Activated CD4-positive, alpha-beta T cell treated with anti-CD3 and anti-CD28 coated beads for 36 hours (primary cell): ENCODE measurements at regions not wholly inside any gene's neighbourhood (a gene's known extent, or its start where the extent isn't known, plus 50 kb on each side); places are given as distances from the start of the nearest gene placed in this dataset.

Experiments used
- ATAC-seq: fragments of 200-7000 bp; cut with Tn5 transposase; one replicate; pipeline ENCODE4 v1.10.0; 2021; ENCODE audit warnings: mild to moderate bottlenecking, moderate library complexity
- CTCF ChIA-PET: fragments of 350-600 bp; sonication (Branson Sonifier 250); formaldehyde crosslinking; loops from one replicate; lab custom pipeline; 2021; ENCODE audit warnings: antibody characterized with exemption; lab: Charles Lee
- POLR2A ChIA-PET: fragments of 350-600 bp; sonication (Branson Sonifier 250); formaldehyde crosslinking; loops from one replicate; lab custom pipeline; 2021; ENCODE audit warnings: antibody characterized with exemption, inconsistent platforms; lab: Charles Lee
- DNase-seq: peaks from one replicate; pipeline ENCODE4 v3.0.0-alpha.2; 2020
- H3K27ac Mint-ChIP-seq: one replicate; pipeline ENCODE4 v1.8.0; 2021; ENCODE audit warnings: mixed read lengths
- H3K27me3 Mint-ChIP-seq: one replicate; pipeline ENCODE4 v1.8.0; 2021; ENCODE audit warnings: mixed read lengths
- H3K36me3 Mint-ChIP-seq: one replicate; pipeline ENCODE4 v1.8.0; 2021; ENCODE audit warnings: low read depth, mixed read lengths
- H3K4me1 Mint-ChIP-seq: one replicate; pipeline ENCODE4 v1.8.0; 2021; ENCODE audit warnings: mixed read lengths
- H3K4me3 Mint-ChIP-seq: one replicate; pipeline ENCODE4 v1.8.0; 2021; ENCODE audit warnings: mild to moderate bottlenecking, moderate library complexity, mixed read lengths
- H3K9me3 Mint-ChIP-seq: one replicate; pipeline ENCODE4 v1.8.0; 2021; ENCODE audit warnings: low read depth, mixed read lengths
- intact Hi-C, 2 experiments: fragments of 100-400 bp; cut with DNase I in 1 of 2; cut with micrococcal nuclease in 1 of 2; formaldehyde crosslinking; loops; one replicate each; pipeline versions ENCODE4 v1.14.2 to v1.15.1; 2022 to 2024; cut with DNase I, micrococcal nuclease

- POLR2A ChIA-PET = no interaction called here
- ATAC-seq = no peak
Observed at GRCh38 chr2:128438091-128438490, 119.4 kb upstream of the HS6ST1 start.

GRCh38 chr2:128438586-128438985 lies 119.9 kb upstream of the HS6ST1 start:
- POLR2A ChIA-PET = no interaction called here
- no peak overlapping the region for H3K4me3 Mint-ChIP-seq
- peaks cover 12% of the 10 kb centered on the region for H3K27me3 Mint-ChIP-seq
- ATAC-seq (no peak), DNase-seq (no peak)
- intact Hi-C loops = no loop called here
- H3K36me3 Mint-ChIP-seq = no peaks in the 10 kb centered on the region
- H3K4me1 Mint-ChIP-seq = no peaks in the 10 kb centered on the region
- no peak overlapping the region for H3K27ac Mint-ChIP-seq
- CTCF ChIA-PET = no interaction called here
- no peaks in the 10 kb centered on the region for H3K9me3 Mint-ChIP-seq

More at GRCh38 chr2:128438091-128438490, 119.4 kb upstream of the HS6ST1 start:
- Mint-ChIP-seq H3K4me1 (no peaks in the 10 kb centered on the region), H3K36me3 (no peaks in the 10 kb centered on the region), H3K4me3 (no peak overlapping the region), H3K27ac (no peak overlapping the region), H3K9me3 (no peaks in the 10 kb centered on the region), H3K27me3 (peaks cover 12% of the 10 kb centered on the region)
- intact Hi-C loops = no loop called here
- CTCF ChIA-PET = no interaction called here
- DNase-seq = no peak

DNA sequence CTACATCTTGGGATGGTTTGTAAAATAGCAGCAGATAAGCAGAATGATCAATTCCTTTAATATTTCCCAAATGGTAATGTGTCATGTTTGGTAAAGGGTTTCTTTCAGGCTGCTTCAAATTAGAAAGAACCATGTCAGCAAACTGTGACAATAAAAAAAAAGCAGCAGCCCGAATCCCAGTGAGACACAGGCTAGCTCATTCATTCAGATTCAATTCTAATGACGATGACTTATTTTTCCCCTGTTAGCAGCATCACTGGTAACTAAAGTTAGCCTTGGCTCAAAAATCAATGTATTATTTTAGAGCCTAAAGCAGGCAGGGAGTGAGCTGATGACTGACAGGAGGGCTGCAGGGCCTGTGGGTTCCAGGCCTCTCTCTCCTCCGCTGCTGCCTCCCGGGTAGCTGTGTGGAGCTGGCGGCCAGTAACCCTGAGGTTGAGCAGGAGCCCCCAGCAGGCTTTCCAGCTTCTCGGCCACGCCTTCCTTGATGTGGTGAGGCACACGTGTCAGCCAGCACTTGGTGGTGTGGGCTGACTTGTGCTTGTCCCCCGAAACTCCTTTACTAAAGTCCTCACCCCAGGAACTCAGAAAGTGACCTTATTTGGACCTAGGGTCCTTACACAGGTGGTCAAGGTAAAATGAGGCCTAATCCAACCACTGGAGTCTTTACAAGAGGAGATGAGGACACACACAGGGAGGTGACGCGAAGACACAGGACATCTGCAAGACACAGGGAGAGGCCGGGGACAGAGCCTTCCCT lies 120.5 kb upstream of the HS6ST1 start:
- ChIA-PET POLR2A (no interaction called here), CTCF (no interaction called here)
- Mint-ChIP-seq H3K36me3 (no peaks in the 10 kb centered on the region), H3K4me1 (no peaks in the 10 kb centered on the region), H3K27me3 (peaks cover 12% of the 10 kb centered on the region), H3K9me3 (no peaks in the 10 kb centered on the region), H3K4me3 (no peak overlapping the region), H3K27ac (no peak overlapping the region)
- DNase-seq (no peak), ATAC-seq (no peak)
- intact Hi-C loops = no loop called here

DNA sequence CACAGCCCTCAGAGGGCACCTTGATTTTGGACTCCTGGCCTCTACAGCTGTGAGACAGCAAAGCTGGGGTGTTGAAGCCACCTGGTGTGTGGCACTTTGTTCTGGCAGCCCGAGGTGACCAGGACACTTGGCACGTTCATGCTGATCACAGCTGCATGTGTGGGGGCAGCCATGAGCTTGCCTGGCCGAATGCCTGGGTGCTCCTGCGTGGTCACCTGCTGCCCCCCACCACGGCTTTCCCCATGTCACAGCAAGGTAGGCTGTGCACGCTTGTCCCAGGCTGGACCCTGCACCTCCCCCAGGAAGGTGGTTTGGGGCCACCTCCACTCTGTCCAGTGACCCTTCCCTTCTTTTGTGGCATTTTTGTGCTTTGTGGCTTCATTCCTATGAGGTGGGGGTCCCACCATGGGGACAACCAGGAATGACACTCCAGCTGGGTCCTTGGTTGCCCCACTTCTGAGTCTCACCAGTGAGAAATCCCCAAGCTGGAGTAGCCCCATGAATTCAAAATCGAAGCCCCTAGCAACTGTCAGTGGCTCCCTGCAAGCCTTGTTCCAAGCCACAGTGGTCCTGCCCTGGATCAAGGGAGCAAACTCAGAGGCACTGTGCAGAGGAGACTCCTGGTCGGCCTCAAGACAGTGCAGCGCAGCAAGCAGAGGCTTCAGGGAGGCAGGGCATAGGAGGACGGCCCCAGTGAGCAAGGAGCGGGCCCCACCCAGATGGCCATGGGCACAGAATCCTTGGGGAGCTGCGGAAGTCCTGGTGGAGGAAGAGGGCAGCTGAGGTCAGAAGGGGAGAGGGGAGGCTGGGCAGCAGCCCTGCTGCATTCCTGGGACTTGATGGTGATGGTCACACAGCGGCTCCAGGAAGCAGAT lies 121.4 kb upstream of the HS6ST1 start:
- CTCF ChIA-PET = no interaction called here
- intact Hi-C loops = no loop called here

GRCh38 chr2:128440666-128441340 lies 122.1 kb upstream of the HS6ST1 start:
- ChIA-PET CTCF (no interaction called here), POLR2A (no interaction called here)
- Mint-ChIP-seq H3K27me3 (peaks cover 9% of the 10 kb centered on the region), H3K4me1 (no peaks in the 10 kb centered on the region), H3K9me3 (no peaks in the 10 kb centered on the region), H3K36me3 (no peaks in the 10 kb centered on the region), H3K27ac (no peak overlapping the region), H3K4me3 (no peak overlapping the region)
- DNase-seq (no peak), ATAC-seq (no peak)
- intact Hi-C loops = no loop called here

More for the DNA sequence above, 121.4 kb upstream of the HS6ST1 start:
- no peak overlapping the region for H3K4me3 Mint-ChIP-seq
- DNase-seq (no peak), ATAC-seq (no peak)
- peaks cover 13% of the 10 kb centered on the region for H3K27me3 Mint-ChIP-seq
- POLR2A ChIA-PET = no interaction called here
- no peak overlapping the region for H3K27ac Mint-ChIP-seq
- H3K4me1 Mint-ChIP-seq = no peaks in the 10 kb centered on the region
- no peaks in the 10 kb centered on the region for H3K9me3 Mint-ChIP-seq
- no peaks in the 10 kb centered on the region for H3K36me3 Mint-ChIP-seq

GRCh38 chr2:128441341-128442052 lies 122.8 kb upstream of the HS6ST1 start:
- no peaks in the 10 kb centered on the region for H3K4me1 Mint-ChIP-seq
- DNase-seq = no peak
- no peak overlapping the region for H3K27ac Mint-ChIP-seq
- no peak for ATAC-seq
- ChIA-PET POLR2A (no interaction called here), CTCF (no interaction called here)
- H3K4me3 Mint-ChIP-seq = no peak overlapping the region
- H3K27me3 Mint-ChIP-seq = peaks cover 6% of the 10 kb centered on the region
- no peaks in the 10 kb centered on the region for H3K9me3 Mint-ChIP-seq
- H3K36me3 Mint-ChIP-seq = no peaks in the 10 kb centered on the region
- intact Hi-C loops = no loop called here

DNA sequence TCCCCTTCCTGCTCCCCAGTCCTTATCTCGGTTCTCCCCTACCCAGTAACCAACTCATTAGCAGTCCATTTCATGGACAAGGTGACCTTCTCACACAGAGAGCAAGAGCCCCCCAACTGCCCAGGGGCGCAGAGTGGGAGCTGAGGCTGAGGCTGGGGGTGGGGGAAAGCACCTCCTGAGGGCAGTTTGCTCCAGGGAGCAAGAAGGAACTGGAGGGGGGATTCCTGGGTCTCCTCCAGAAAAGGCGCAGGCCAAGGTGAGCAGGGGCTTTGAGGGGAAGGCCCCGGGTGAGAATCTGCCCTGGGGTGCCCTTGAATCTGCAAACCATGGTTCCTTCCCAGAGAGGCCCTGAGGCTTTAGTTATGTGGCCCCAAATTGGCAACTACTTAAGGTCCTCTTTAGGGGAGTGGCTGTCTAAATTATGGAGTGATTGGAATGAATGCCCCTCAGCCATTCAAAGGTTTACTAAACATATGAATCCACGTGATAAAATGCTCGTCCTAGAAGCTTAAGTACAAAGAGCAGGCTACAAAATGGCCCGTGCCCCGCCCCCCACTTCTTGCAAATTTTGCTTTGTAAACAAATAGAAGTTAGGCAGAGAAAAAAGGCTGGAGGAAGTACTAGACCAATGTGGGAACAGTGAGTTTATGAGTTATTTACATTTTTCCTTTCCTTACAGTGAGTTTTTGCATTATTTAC lies 123.5 kb upstream of the HS6ST1 start:
- ATAC-seq (no peak), DNase-seq (no peak)
- POLR2A ChIA-PET = no interaction called here
- CTCF ChIA-PET = no interaction called here
- Mint-ChIP-seq H3K27me3 (peaks cover 4% of the 10 kb centered on the region), H3K4me3 (no peak overlapping the region), H3K36me3 (no peaks in the 10 kb centered on the region), H3K27ac (no peak overlapping the region), H3K9me3 (no peaks in the 10 kb centered on the region), H3K4me1 (no peaks in the 10 kb centered on the region)
- intact Hi-C loops = no loop called here

DNA sequence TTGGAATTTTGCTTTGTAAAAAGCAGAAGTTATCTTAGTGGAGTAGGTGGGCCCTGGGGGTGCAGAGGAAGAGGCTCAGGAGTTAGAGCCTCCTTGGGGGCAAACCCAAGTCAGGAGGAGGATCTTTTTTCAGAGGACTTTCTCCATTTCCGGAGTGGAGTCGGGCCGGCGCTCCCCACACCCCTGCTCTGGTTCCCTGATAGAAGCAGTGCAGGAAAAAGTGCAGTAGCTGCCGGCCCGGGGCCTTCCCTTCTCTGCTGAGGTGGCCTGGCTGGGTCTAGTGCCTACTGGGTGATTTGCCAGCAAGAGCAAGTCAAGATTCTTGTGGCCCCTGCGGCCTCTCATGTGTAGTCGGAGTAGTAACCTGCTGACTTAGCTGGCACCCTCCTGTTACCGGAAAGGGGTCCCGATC lies 124.2 kb upstream of the HS6ST1 start:
- CTCF ChIA-PET = no interaction called here
- DNase-seq (no peak), ATAC-seq (no peak)
- peaks cover 4% of the 10 kb centered on the region for H3K27me3 Mint-ChIP-seq
- no peaks in the 10 kb centered on the region for H3K36me3 Mint-ChIP-seq
- no peak overlapping the region for H3K4me3 Mint-ChIP-seq
- POLR2A ChIA-PET = no interaction called here
- H3K27ac Mint-ChIP-seq = no peak overlapping the region
- no peaks in the 10 kb centered on the region for H3K4me1 Mint-ChIP-seq
- H3K9me3 Mint-ChIP-seq = no peaks in the 10 kb centered on the region
- intact Hi-C loops = no loop called here

- no peaks in the 10 kb centered on the region for H3K4me1 Mint-ChIP-seq
- H3K36me3 Mint-ChIP-seq = no peaks in the 10 kb centered on the region
- peaks cover 1% of the 10 kb centered on the region for H3K27me3 Mint-ChIP-seq
- H3K4me3 Mint-ChIP-seq = no peak overlapping the region
- no peak overlapping the region for H3K27ac Mint-ChIP-seq
- CTCF ChIA-PET = interaction anchor here (1.3 kb wide), 1 partner anchor 24 kb away, joined by 6 read pairs; no protein-coding TSS in a partner anchor
- DNase-seq = no peak
- POLR2A ChIA-PET = no interaction called here
- ATAC-seq = no peak
- intact Hi-C loops = no loop called here
- H3K9me3 Mint-ChIP-seq = no peaks in the 10 kb centered on the region
Observed at GRCh38 chr2:128444121-128444771, 125.6 kb upstream of the HS6ST1 start.

GRCh38 chr2:128444816-128445522 lies 126.3 kb upstream of the HS6ST1 start:
- no peaks in the 10 kb centered on the region for H3K9me3 Mint-ChIP-seq
- POLR2A ChIA-PET = no interaction called here
- H3K27ac Mint-ChIP-seq = no peak overlapping the region

More at GRCh38 chr2:128444816-128445522, 126.3 kb upstream of the HS6ST1 start:
- intact Hi-C loops = no loop called here
- H3K36me3 Mint-ChIP-seq = no peaks in the 10 kb centered on the region
- peaks cover 1% of the 10 kb centered on the region for H3K27me3 Mint-ChIP-seq
- CTCF ChIA-PET = interaction anchor here (1.3 kb wide), 1 partner anchor 23 kb away, joined by 6 read pairs; no protein-coding TSS in a partner anchor
- no peak for DNase-seq
- no peak for ATAC-seq
- H3K4me1 Mint-ChIP-seq = no peaks in the 10 kb centered on the region
- H3K4me3 Mint-ChIP-seq = no peak overlapping the region
